ENCODE measurements at regions not wholly inside any gene's neighbourhood (a gene's known extent, or its start where the extent isn't known, plus 50 kb on each side); places are given as distances from the start of the nearest gene placed in this dataset.

DNA sequence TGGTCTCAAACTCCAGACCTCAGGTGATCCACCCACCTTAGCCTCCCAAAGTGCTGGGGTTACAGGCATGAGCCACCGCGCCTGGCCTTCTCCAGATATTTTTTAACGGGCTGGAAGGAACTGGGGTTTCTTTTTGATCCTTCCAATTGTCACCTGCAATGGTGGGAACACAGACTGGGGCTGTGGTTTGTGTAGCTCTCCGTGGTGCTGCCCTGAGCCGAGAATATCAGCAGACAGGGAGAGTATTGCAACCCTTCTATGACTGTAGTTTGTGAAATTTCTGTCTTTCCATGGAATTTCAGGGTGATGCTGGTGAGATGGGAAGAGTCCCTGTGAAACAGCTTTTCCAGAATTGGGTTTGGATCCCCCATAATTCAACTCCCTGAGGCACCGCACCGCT is 263.5 kb downstream of the ENGASE start:
- Mint-ChIP-seq H3K27ac (no peak overlapping the region), H3K36me3 (no peaks in the 10 kb centered on the region), H3K4me1 (no peaks in the 10 kb centered on the region), H3K27me3 (ENCODE audit: low read depth) (peaks cover 56% of the 10 kb centered on the region), H3K9me3 (no peaks in the 10 kb centered on the region), H3K4me3 (no peak overlapping the region)
- TF ChIP-seq, protein P1, sequence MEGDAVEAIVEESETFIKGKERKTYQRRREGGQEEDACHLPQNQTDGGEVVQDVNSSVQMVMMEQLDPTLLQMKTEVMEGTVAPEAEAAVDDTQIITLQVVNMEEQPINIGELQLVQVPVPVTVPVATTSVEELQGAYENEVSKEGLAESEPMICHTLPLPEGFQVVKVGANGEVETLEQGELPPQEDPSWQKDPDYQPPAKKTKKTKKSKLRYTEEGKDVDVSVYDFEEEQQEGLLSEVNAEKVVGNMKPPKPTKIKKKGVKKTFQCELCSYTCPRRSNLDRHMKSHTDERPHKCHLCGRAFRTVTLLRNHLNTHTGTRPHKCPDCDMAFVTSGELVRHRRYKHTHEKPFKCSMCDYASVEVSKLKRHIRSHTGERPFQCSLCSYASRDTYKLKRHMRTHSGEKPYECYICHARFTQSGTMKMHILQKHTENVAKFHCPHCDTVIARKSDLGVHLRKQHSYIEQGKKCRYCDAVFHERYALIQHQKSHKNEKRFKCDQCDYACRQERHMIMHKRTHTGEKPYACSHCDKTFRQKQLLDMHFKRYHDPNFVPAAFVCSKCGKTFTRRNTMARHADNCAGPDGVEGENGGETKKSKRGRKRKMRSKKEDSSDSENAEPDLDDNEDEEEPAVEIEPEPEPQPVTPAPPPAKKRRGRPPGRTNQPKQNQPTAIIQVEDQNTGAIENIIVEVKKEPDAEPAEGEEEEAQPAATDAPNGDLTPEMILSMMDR (IDR thresholded peaks at IDR 0.05; ENCODE audit: unreplicated experiment): no peak
- DNase-seq (ENCODE audit: low spot score in 2 of 2, unreplicated experiment in 2 of 2): no peak

DNA sequence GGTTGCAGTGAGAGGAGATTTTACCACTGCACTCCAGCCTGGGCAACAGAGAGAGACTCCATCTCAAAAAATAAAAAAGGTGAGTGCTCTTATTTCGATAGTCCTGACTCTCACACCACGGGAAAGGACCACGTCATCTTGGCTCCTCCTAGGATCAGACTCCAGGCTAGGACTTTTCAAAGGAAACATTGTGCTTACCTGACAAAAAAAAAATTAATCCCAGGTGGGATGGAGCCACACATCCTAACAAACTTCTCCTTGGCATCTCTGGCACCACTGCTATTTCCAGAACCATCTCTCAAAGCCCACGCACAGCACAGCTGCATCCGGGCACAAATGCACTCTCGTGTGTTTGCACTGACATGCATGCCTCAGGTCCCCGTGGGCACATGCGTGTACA is 262.4 kb downstream of the ENGASE start:
- Mint-ChIP-seq H3K36me3 (no peaks in the 10 kb centered on the region), H3K4me3 (no peak overlapping the region), H3K27me3 (ENCODE audit: low read depth) (peaks cover 58% of the 10 kb centered on the region), H3K27ac (no peak overlapping the region), H3K9me3 (no peaks in the 10 kb centered on the region), H3K4me1 (no peaks in the 10 kb centered on the region)
- DNase-seq (ENCODE audit: low spot score in 2 of 2, unreplicated experiment in 2 of 2): no peak
- TF ChIP-seq, protein P1 (IDR thresholded peaks at IDR 0.05; ENCODE audit: unreplicated experiment): no peak

DNA sequence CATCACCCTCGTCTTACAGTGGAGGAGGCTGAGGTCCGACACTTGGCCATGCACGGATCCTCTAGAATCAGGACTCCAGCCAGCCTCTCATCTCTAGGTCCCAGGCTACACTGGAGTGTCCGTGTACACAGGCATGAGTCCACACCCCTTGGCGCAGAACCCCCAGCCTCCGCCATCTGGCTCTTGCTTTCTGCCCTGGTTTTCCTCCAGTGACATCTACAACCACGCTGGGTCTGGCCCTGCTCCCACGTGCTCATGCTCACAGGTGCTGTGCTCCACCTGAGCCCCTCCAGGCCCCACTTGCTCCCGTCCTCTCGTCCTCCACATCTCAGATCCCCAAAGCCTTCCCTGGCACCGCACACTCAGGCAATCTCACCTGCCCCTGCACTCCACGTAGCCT is 260.8 kb downstream of the ENGASE start:
- TF ChIP-seq, protein P1 (IDR thresholded peaks at IDR 0.05; ENCODE audit: unreplicated experiment): no peak
- Mint-ChIP-seq H3K27ac (no peak overlapping the region), H3K9me3 (no peaks in the 10 kb centered on the region), H3K36me3 (no peaks in the 10 kb centered on the region), H3K4me3 (no peak overlapping the region), H3K4me1 (no peaks in the 10 kb centered on the region), H3K27me3 (ENCODE audit: low read depth) (peaks cover 65% of the 10 kb centered on the region)
- no peak for DNase-seq (ENCODE audit: low spot score in 2 of 2, unreplicated experiment in 2 of 2)

DNA sequence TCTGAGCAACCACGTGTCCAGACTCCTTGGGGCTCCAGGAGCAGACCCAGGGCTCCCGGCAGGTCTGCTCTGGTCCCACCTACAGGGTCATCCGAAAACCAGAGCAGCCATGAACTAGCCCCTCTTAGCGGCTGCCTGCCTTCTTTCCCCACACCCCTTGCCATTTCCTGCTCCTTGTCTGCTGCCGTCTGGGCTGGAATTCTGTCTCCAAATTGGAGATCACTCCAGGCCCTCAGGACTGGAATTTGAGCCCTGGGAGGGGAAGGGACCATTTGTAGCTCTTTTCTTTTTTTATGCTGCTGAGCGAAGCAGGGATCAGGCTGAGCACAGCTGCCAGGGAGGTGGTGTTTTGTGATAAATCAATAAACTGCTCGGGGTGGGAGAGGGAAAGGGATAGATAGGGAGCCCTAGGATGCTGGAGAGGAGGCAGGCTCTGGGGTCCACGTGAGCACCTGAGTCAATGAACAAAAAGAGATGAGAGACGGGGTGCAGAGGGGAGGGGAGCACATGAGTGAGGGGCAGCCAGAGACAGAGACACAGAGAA is 257.5 kb downstream of the ENGASE start:
- no peaks in the 10 kb centered on the region for H3K36me3 Mint-ChIP-seq
- H3K4me3 Mint-ChIP-seq: no peak overlapping the region
- H3K27me3 Mint-ChIP-seq (ENCODE audit: low read depth): peaks cover 68% of the 10 kb centered on the region
- H3K27ac Mint-ChIP-seq: no peak overlapping the region
- TF ChIP-seq, protein P1 (IDR thresholded peaks at IDR 0.05; ENCODE audit: unreplicated experiment): no peak
- no peak for DNase-seq (ENCODE audit: low spot score in 2 of 2, unreplicated experiment in 2 of 2)
- H3K4me1 Mint-ChIP-seq: no peaks in the 10 kb centered on the region
- H3K9me3 Mint-ChIP-seq: no peaks in the 10 kb centered on the region

DNA sequence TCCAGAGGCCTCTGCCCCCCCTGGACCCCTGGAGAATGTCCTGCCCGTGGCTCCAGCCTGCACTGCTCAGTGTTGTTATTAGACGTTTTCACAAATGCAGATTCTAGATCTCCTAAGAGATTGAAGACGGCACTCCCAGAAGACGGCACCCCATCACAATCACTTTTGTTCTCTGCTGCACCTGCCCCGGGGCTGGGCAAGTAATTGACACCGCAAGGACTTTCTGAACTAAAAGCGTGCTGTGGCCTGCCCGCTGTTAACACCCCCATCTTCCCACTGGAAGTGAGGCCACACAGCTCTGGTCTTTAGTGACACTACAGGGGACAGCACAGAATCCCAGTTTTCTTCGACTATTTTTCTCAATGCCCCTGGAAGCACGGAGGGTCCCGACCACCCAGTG is 256.9 kb downstream of the ENGASE start:
- no peak for DNase-seq (ENCODE audit: low spot score in 2 of 2, unreplicated experiment in 2 of 2)
- H3K4me1 Mint-ChIP-seq: no peaks in the 10 kb centered on the region
- H3K9me3 Mint-ChIP-seq: no peaks in the 10 kb centered on the region
- no peaks in the 10 kb centered on the region for H3K36me3 Mint-ChIP-seq
- peaks cover 65% of the 10 kb centered on the region for H3K27me3 Mint-ChIP-seq (ENCODE audit: low read depth)
- H3K4me3 Mint-ChIP-seq: no peak overlapping the region
- TF ChIP-seq, protein P1 (IDR thresholded peaks at IDR 0.05; ENCODE audit: unreplicated experiment): no peak
- no peak overlapping the region for H3K27ac Mint-ChIP-seq

DNA sequence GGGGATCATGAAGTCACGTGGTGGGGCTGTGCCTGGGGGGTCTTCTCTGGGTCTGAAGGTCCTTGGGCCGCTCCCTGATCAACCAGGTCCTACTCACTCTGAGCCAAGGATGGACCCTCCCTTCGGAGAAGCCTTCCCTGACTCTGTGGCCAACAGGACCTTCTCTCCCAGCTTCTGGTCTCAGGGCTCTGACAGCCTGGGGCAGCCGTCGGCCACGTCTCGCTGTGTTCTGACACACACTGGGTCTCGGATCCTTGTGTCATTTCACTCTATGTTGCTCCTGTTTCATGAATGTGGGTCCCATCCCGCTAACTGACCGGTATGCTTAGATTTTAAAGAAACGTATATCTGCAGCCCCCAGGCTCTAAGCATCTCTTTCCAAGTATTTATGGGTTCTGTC is 256.1 kb downstream of the ENGASE start:
- Mint-ChIP-seq H3K4me3 (no peak overlapping the region), H3K27me3 (ENCODE audit: low read depth) (peaks cover 63% of the 10 kb centered on the region), H3K27ac (no peak overlapping the region), H3K9me3 (no peaks in the 10 kb centered on the region), H3K36me3 (no peaks in the 10 kb centered on the region), H3K4me1 (no peaks in the 10 kb centered on the region)
- TF ChIP-seq, protein P1 (IDR thresholded peaks at IDR 0.05; ENCODE audit: unreplicated experiment): no peak
- DNase-seq (ENCODE audit: low spot score in 2 of 2, unreplicated experiment in 2 of 2): no peak
